ENCODE measurements at regions not wholly inside any gene's neighbourhood (a gene's known extent, or its start where the extent isn't known, plus 50 kb on each side); places are given as distances from the start of the nearest gene placed in this dataset.
A peak's percentile ranks its signal among the peaks of the same experiment; 100 is the strongest.

DNA sequence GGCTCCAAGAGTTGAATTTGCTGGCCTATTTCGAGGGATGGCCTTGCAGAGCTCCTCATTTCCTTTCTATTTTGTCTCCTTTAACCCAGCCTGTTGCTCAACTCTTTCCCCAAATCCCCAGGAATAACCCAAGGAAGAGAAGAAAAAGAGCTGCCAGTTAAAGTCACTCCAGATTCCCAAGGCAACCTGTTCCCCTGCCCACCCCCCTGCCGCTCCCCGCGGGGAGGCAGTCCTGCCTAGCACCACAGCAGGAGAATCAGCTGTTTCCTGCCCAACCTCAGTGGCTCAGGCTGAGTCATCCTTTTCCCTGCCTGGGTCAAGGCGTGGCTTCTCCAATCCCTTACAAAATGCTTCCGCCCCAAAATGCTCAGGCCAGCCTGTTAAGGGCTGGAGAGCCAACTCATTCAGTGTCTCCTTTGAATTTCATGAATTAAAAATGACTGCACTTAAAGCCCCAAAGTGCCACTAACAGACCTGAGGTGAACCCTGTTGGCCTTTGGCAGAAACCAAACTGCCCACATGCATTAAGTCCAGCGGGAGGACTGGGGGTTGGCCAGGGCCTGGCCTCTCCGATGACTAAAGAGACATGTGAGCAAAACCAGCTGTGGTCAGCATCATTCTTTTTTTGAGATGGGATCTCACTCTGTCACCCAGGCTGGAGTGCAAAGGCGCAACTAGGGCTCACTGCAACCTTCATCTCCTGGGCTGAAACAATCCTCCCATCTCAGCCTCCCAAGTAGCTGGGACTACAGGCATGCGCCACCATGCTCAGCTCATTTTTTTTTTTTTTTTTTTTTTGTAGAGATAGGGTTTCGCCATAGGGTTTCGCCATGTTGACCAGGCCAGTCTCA lies 83.2 kb upstream of the KIF5B start (continued):
- TF ChIP-seq, protein P1, sequence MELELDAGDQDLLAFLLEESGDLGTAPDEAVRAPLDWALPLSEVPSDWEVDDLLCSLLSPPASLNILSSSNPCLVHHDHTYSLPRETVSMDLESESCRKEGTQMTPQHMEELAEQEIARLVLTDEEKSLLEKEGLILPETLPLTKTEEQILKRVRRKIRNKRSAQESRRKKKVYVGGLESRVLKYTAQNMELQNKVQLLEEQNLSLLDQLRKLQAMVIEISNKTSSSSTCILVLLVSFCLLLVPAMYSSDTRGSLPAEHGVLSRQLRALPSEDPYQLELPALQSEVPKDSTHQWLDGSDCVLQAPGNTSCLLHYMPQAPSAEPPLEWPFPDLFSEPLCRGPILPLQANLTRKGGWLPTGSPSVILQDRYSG (tag; conservative IDR thresholded peaks at IDR 0.05; ENCODE audit: low read depth): no peak
- TF ChIP-seq, protein P2, sequence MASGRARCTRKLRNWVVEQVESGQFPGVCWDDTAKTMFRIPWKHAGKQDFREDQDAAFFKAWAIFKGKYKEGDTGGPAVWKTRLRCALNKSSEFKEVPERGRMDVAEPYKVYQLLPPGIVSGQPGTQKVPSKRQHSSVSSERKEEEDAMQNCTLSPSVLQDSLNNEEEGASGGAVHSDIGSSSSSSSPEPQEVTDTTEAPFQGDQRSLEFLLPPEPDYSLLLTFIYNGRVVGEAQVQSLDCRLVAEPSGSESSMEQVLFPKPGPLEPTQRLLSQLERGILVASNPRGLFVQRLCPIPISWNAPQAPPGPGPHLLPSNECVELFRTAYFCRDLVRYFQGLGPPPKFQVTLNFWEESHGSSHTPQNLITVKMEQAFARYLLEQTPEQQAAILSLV (tag; IDR thresholded peaks at IDR 0.05): no peak
- TF ChIP-seq, protein P3, sequence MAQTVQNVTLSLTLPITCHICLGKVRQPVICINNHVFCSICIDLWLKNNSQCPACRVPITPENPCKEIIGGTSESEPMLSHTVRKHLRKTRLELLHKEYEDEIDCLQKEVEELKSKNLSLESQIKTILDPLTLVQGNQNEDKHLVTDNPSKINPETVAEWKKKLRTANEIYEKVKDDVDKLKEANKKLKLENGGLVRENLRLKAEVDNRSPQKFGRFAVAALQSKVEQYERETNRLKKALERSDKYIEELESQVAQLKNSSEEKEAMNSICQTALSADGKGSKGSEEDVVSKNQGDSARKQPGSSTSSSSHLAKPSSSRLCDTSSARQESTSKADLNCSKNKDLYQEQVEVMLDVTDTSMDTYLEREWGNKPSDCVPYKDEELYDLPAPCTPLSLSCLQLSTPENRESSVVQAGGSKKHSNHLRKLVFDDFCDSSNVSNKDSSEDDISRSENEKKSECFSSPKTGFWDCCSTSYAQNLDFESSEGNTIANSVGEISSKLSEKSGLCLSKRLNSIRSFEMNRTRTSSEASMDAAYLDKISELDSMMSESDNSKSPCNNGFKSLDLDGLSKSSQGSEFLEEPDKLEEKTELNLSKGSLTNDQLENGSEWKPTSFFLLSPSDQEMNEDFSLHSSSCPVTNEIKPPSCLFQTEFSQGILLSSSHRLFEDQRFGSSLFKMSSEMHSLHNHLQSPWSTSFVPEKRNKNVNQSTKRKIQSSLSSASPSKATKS (CRISPR knock-in tag; IDR thresholded peaks at IDR 0.05): no peak
- peak; percentile 77 for TF ChIP-seq L3MBTL2 (IDR thresholded peaks at IDR 0.05)
- TF ChIP-seq ZNF668 (CRISPR knock-in tag; IDR thresholded peaks at IDR 0.05): no peak
- TF ChIP-seq ZNF384 (IDR thresholded peaks at IDR 0.05; ENCODE audit: low read depth, low read length): 0 out of 2 replicates have a peak, but pooled peaks have one; percentile 10
- TF ChIP-seq, protein P4, sequence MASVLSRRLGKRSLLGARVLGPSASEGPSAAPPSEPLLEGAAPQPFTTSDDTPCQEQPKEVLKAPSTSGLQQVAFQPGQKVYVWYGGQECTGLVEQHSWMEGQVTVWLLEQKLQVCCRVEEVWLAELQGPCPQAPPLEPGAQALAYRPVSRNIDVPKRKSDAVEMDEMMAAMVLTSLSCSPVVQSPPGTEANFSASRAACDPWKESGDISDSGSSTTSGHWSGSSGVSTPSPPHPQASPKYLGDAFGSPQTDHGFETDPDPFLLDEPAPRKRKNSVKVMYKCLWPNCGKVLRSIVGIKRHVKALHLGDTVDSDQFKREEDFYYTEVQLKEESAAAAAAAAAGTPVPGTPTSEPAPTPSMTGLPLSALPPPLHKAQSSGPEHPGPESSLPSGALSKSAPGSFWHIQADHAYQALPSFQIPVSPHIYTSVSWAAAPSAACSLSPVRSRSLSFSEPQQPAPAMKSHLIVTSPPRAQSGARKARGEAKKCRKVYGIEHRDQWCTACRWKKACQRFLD (CRISPR knock-in tag; IDR thresholded peaks at IDR 0.05): no peak; the same call in 1 of the 2 replicates
- no peak for TF ChIP-seq TEAD1 (CRISPR knock-in tag; IDR thresholded peaks at IDR 0.05)
- no peak for TF ChIP-seq SRSF1 (IDR thresholded peaks at IDR 0.05; ENCODE audit: low read depth, low read length)
- TF ChIP-seq ZNF79 (CRISPR knock-in tag; IDR thresholded peaks at IDR 0.05; ENCODE audit: low read depth): no peak
- no peak for TF ChIP-seq BRD4 (IDR thresholded peaks at IDR 0.05)
- TF ChIP-seq, protein P5, sequence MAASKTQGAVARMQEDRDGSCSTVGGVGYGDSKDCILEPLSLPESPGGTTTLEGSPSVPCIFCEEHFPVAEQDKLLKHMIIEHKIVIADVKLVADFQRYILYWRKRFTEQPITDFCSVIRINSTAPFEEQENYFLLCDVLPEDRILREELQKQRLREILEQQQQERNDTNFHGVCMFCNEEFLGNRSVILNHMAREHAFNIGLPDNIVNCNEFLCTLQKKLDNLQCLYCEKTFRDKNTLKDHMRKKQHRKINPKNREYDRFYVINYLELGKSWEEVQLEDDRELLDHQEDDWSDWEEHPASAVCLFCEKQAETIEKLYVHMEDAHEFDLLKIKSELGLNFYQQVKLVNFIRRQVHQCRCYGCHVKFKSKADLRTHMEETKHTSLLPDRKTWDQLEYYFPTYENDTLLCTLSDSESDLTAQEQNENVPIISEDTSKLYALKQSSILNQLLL (CRISPR knock-in tag; IDR thresholded peaks at IDR 0.05; ENCODE audit: borderline replicate concordance): no peak
- peak; percentile 48 for TF ChIP-seq TBP (optimal IDR thresholded peaks at IDR 0.05; ENCODE audit: low read depth, low read length)
- TF ChIP-seq, protein P6, sequence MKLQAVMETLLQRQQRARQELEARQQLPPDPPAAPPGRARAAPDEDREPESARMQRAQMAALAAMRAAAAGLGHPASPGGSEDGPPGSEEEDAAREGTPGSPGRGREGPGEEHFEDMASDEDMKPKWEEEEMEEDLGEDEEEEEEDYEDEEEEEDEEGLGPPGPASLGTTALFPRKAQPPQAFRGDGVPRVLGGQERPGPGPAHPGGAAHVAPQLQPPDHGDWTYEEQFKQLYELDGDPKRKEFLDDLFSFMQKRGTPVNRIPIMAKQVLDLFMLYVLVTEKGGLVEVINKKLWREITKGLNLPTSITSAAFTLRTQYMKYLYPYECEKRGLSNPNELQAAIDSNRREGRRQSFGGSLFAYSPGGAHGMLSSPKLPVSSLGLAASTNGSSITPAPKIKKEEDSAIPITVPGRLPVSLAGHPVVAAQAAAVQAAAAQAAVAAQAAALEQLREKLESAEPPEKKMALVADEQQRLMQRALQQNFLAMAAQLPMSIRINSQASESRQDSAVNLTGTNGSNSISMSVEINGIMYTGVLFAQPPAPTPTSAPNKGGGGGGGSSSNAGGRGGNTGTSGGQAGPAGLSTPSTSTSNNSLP (IDR thresholded peaks at IDR 0.05; ENCODE audit: borderline replicate concordance, low read depth, low read length): no peak
- TF ChIP-seq JUNB (CRISPR knock-in tag; conservative IDR thresholded peaks at IDR 0.05): peak; percentile 58
- TF ChIP-seq ZNF644 (tag; IDR thresholded peaks at IDR 0.05; ENCODE audit: low read depth): 0 out of 2 replicates have a peak, but pooled peaks have one; percentile 39
- TF ChIP-seq CCNT2 (IDR thresholded peaks at IDR 0.05; ENCODE audit: borderline replicate concordance, extremely low read depth, insufficient read length, low read depth, low read length): no peak

All from K562 (cell line).